ENCODE measurements at regions not wholly inside any gene's neighbourhood (a gene's known extent, or its start where the extent isn't known, plus 50 kb on each side); places are given as distances from the start of the nearest gene placed in this dataset.

DNA sequence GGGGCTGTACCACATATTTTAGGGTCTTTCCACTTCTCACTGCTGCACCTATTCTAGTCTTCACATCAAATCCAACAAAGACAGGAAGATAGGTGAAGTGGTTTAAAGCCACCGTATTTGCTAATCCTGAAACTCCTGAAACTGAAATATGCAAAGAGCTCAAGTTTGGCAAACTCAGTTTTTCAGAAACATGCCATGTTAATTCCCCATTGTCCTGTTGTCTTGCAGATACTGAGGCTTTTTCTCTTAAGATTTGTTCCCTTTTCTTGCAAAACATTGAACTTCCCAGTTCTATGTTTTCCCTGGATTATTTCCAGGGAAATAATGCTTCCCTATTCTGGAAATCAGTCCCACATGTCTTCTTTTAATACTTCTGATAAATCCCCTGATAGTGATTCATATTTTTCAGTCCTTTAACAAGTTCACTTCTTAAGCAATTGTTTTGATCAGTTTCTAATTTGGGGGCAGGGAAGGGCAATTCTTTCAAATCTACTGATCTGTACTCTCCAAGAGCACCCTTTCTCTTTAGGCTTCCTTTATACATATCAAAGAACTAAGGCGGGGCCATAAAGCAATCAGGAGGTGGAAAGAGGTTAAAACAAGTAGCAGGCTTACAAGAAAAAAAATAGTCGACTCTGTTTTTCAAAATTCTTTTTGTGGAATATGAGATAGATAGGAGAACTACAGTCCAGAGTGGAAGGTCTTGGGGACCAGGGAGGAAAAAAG lies 648.5 kb downstream of the BNC2 start:
- Mint-ChIP-seq H3K4me3 (no peak overlapping the region), H3K27ac (no peak overlapping the region), H3K4me1 (ENCODE audit: unreplicated experiment) (peaks cover 6% of the 10 kb centered on the region), H3K27me3 (no peaks in the 10 kb centered on the region), H3K36me3 (peaks cover 5% of the 10 kb centered on the region), H3K9me3 (no peaks in the 10 kb centered on the region)
- no peak for DNase-seq (ENCODE audit: extremely low spot score, unreplicated experiment)
- no peak for TF ChIP-seq CTCF (conservative IDR thresholded peaks at IDR 0.05)

GRCh38 chr9:16223074-16223871 lies 647.2 kb downstream of the BNC2 start:
- Mint-ChIP-seq H3K4me3 (no peak overlapping the region), H3K27ac (no peak overlapping the region), H3K27me3 (no peaks in the 10 kb centered on the region), H3K4me1 (ENCODE audit: unreplicated experiment) (peaks cover 6% of the 10 kb centered on the region), H3K9me3 (no peaks in the 10 kb centered on the region), H3K36me3 (peaks cover 5% of the 10 kb centered on the region)
- DNase-seq (ENCODE audit: extremely low spot score, unreplicated experiment) = no peak
- no peak for TF ChIP-seq CTCF (conservative IDR thresholded peaks at IDR 0.05)

DNA sequence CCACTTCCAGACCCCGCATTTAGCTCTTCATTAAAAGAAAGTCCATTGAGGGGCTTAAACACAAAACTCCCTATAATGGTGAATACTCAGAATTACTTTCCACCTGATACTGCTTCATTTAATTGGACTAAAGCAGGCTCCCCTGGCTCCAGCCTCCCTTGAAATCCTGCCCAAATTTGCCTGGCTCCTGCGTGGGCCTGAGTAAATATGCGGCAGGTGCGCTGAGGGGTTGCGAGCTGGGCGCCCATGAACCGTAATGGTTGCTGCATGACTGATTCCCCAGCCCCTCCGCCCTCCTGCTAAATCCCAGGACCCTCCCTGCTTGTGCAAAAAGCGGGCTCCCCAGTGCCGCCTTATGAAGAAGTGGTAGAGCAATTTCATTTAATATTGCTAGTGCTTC lies 639.7 kb downstream of the BNC2 start:
- Mint-ChIP-seq H3K4me1 (ENCODE audit: unreplicated experiment) (peaks cover 4% of the 10 kb centered on the region), H3K36me3 (no peaks in the 10 kb centered on the region), H3K4me3 (no peak overlapping the region), H3K27ac (no peak overlapping the region), H3K9me3 (peaks cover 5% of the 10 kb centered on the region), H3K27me3 (peaks cover 4% of the 10 kb centered on the region)
- DNase-seq (ENCODE audit: extremely low spot score, unreplicated experiment) = no peak
- TF ChIP-seq CTCF (conservative IDR thresholded peaks at IDR 0.05) = no peak

DNA sequence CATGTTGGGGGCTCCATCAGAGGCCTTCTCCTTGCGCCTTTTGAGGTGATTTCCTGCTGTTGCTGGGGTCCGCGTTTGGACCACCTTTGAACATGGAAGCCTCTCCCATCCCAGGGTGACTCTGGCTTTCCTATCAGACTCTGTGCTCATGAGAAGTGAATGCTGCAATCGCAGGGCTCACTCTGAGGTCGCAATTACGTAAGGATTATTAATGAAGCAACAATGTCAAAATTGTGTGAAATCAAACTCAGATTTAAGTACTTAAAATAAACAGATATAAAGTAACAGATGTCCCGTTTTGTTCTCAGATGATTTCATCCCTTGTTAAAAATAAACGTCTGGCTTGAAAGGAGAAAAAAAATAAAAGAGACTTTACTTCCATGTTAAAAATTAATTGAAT lies 634.2 kb downstream of the BNC2 start:
- H3K4me1 Mint-ChIP-seq (ENCODE audit: unreplicated experiment) = peaks cover 21% of the 10 kb centered on the region
- no peak overlapping the region for H3K4me3 Mint-ChIP-seq
- no peaks in the 10 kb centered on the region for H3K36me3 Mint-ChIP-seq
- no peak for DNase-seq (ENCODE audit: extremely low spot score, unreplicated experiment)
- H3K9me3 Mint-ChIP-seq = peaks cover 14% of the 10 kb centered on the region
- H3K27ac Mint-ChIP-seq = no peak overlapping the region
- peaks cover 7% of the 10 kb centered on the region for H3K27me3 Mint-ChIP-seq
- no peak for TF ChIP-seq CTCF (conservative IDR thresholded peaks at IDR 0.05)

GRCh38 chr9:16236882-16237281 lies 633.6 kb downstream of the BNC2 start:
- Mint-ChIP-seq H3K27me3 (peaks cover 7% of the 10 kb centered on the region), H3K36me3 (no peaks in the 10 kb centered on the region), H3K9me3 (peaks cover 14% of the 10 kb centered on the region), H3K4me1 (ENCODE audit: unreplicated experiment) (peaks cover 25% of the 10 kb centered on the region), H3K4me3 (no peak overlapping the region), H3K27ac (no peak overlapping the region)
- no peak for DNase-seq (ENCODE audit: extremely low spot score, unreplicated experiment)
- no peak for TF ChIP-seq CTCF (conservative IDR thresholded peaks at IDR 0.05)
